CD14-positive monocyte (primary cell): ENCODE measurements at regions not wholly inside any gene's neighbourhood (a gene's known extent, or its start where the extent isn't known, plus 50 kb on each side); places are given as distances from the start of the nearest gene placed in this dataset.

Source experiments
- DNase-seq, 3 donors: peaks; one replicate each; pipeline ENCODE4 v3.0.0-alpha.2; 2011 to 2022
- H2AFZ ChIP-seq: 2 replicates; pipeline ENCODE4 v1.6.0; 2012; ENCODE audit warnings: mild to moderate bottlenecking, low read depth, low read length, inconsistent platforms; ENCODE audit not compliant: insufficient read depth, poor library complexity, severe bottlenecking
- H3K27ac ChIP-seq, 2 donors: 1 replicate in 1 of 2; 2 replicates in 1 of 2; pipeline ENCODE4 v1.5.1; 2012 to 2013; ENCODE audit warnings: low read length in 2 of 2, control low read depth in 1 of 2, inconsistent platforms in 1 of 2, low read depth in 1 of 2, mild to moderate bottlenecking in 1 of 2
- H3K27me3 ChIP-seq, 2 donors: one replicate each; pipeline versions ENCODE4 v1.6.0 to v1.6.1; 2011 to 2013; ENCODE audit warnings: low read length in 2 of 2; ENCODE audit not compliant: control insufficient read depth in 2 of 2, insufficient read depth in 2 of 2
- H3K36me3 ChIP-seq, 2 donors: replicated peaks in 1 of 2; 1 replicate in 1 of 2; 2 replicates in 1 of 2; pipeline versions ENCODE4 v1.5.1 to v1.6.1; 2012 to 2013; ENCODE audit warnings: low read length in 2 of 2, control low read depth in 1 of 2, inconsistent platforms in 1 of 2, mild to moderate bottlenecking in 1 of 2; ENCODE audit not compliant: insufficient read depth in 2 of 2, control insufficient read depth in 1 of 2
- H3K4me1 ChIP-seq, 2 donors: 1 replicate in 1 of 2; 2 replicates in 1 of 2; pipeline versions ENCODE4 v1.5.1 to v1.6.1; 2012 to 2013; ENCODE audit warnings: low read length in 2 of 2, control low read depth in 1 of 2, inconsistent platforms in 1 of 2, mild to moderate bottlenecking in 1 of 2, moderate library complexity in 1 of 2; ENCODE audit not compliant: insufficient read depth in 2 of 2, control insufficient read depth in 1 of 2
- H3K4me2 ChIP-seq: replicated peaks from 2 replicates; pipeline ENCODE3; 2012; ENCODE audit warnings: low read length, moderate library complexity, mild to moderate bottlenecking; ENCODE audit not compliant: poor library complexity, severe bottlenecking; ENCODE audit errors: extremely low read depth
- H3K4me3 ChIP-seq, 3 experiments: fragments of 200-600 bp in 1 of 3; sonication (generic) in 1 of 3; replicated peaks in 1 of 3; 1 replicate in 2 of 3; 2 replicates in 1 of 3; pipeline ENCODE4 v1.5.1; 2011 to 2013; ENCODE audit warnings: low read length in 3 of 3, mild to moderate bottlenecking in 3 of 3, control low read depth in 2 of 3, low read depth in 2 of 3, inconsistent platforms in 1 of 3, moderate library complexity in 1 of 3
- H3K79me2 ChIP-seq: 2 replicates; pipeline ENCODE4 v1.6.0; 2012; ENCODE audit warnings: mild to moderate bottlenecking, control low read depth, inconsistent platforms, low read length, moderate library complexity; ENCODE audit not compliant: insufficient read depth
- H3K9ac ChIP-seq: 2 replicates; pipeline ENCODE4 v1.6.0; 2017; ENCODE audit warnings: low read length, mild to moderate bottlenecking; ENCODE audit not compliant: insufficient read depth, poor library complexity, severe bottlenecking
- H3K9me3 ChIP-seq, 2 donors: replicated peaks in 1 of 2; 1 replicate in 1 of 2; 2 replicates in 1 of 2; pipeline versions ENCODE4 v1.5.1 to v1.6.1; 2012 to 2013; ENCODE audit warnings: low read length in 2 of 2, control low read depth in 1 of 2; ENCODE audit not compliant: control insufficient read depth in 1 of 2, insufficient read depth in 1 of 2
- H4K20me1 ChIP-seq: 2 replicates; pipeline ENCODE4 v1.6.0; 2012; ENCODE audit warnings: mild to moderate bottlenecking, low read length, control low read depth, moderate library complexity; ENCODE audit not compliant: insufficient read depth
- H3K27ac Mint-ChIP-seq, 7 donors: one replicate each; pipeline ENCODE4 v1.8.0; 2020; ENCODE audit warnings: mild to moderate bottlenecking in 7 of 7, mixed read lengths in 7 of 7, moderate library complexity in 6 of 7, inconsistent platforms in 2 of 7
- H3K27me3 Mint-ChIP-seq, 3 donors: one replicate each; pipeline ENCODE4 v1.8.0; 2021 to 2022; ENCODE audit warnings: low read depth in 3 of 3, mild to moderate bottlenecking in 3 of 3, mixed read lengths in 3 of 3, moderate library complexity in 3 of 3, inconsistent platforms in 1 of 3
- H3K36me3 Mint-ChIP-seq, 2 donors: one replicate each; pipeline ENCODE4 v1.8.0; 2020; ENCODE audit warnings: mixed read lengths in 2 of 2, inconsistent platforms in 1 of 2, mild to moderate bottlenecking in 1 of 2
- H3K4me1 Mint-ChIP-seq: one replicate; pipeline ENCODE4 v1.8.0; 2020; ENCODE audit warnings: mild to moderate bottlenecking, mixed read lengths
- H3K4me3 Mint-ChIP-seq, 2 donors: one replicate each; pipeline ENCODE4 v1.8.0; 2020; ENCODE audit warnings: mild to moderate bottlenecking in 2 of 2, mixed read lengths in 2 of 2, moderate library complexity in 1 of 2
- H3K9me3 Mint-ChIP-seq, 7 donors: one replicate each; pipeline ENCODE4 v1.8.0; 2020 to 2022; ENCODE audit warnings: mixed read lengths in 7 of 7, mild to moderate bottlenecking in 6 of 7, moderate library complexity in 6 of 7, inconsistent platforms in 2 of 7
- WGBS: methylation state at CpG from one replicate; pipeline ENCODE4 v1.1.5; 2013; ENCODE audit warnings: missing lambda C conversion rate; ENCODE audit not compliant: insufficient coverage; 5-methylcytosine and 5-hydroxymethylcytosine counted together
- intact Hi-C, 2 donors: fragments of 100-400 bp; cut with micrococcal nuclease; formaldehyde crosslinking; loops; one replicate each; pipeline versions ENCODE4 v1.15.0 to v1.15.1; 2023
- TF ChIP-seq, protein P1 (sequence below): fragments of 200-600 bp; IDR thresholded peaks from one replicate; pipeline ENCODE4 v1.8.0; 2022; ENCODE audit warnings: antibody characterized with exemption, mild to moderate bottlenecking

DNA sequence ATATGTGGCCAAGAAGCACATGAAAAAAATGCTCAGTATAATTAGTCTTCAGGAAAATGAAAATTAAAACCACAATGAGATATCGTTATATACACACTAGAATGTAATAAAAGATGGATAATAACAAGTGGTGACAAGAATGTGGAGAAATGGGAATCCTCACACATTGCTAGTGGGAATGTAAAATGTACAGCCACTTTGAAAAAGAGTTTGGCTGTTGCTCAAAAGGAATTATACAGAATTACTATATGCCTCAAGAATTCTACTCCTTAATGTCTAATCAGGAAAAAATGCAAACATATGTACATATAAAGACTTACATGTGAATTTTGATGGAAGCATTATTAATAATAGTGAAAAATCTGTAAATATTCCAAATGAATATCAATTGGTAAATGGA is 102.2 kb downstream of the SPCS3 start:
- no peaks in the 10 kb centered on the region for H3K36me3 Mint-ChIP-seq
- no peak overlapping the region for H2AFZ ChIP-seq
- DNase-seq = no peak
- no peak overlapping the region for H3K27ac ChIP-seq
- H3K27me3 ChIP-seq = no peaks in the 10 kb centered on the region
- no peaks in the 10 kb centered on the region for H3K36me3 ChIP-seq
- intact Hi-C loops = no loop called here
- no peak overlapping the region for H3K27ac Mint-ChIP-seq
- H4K20me1 ChIP-seq = no peaks in the 10 kb centered on the region
- H3K4me1 ChIP-seq = no peaks in the 10 kb centered on the region
- peaks cover 0 to 6% (median 2%) of the 10 kb centered on the region in 7 donors for H3K9me3 Mint-ChIP-seq
- H3K4me2 ChIP-seq = no peak overlapping the region
- H3K9me3 ChIP-seq = no peaks in the 10 kb centered on the region
- no peak overlapping the region for H3K4me3 Mint-ChIP-seq
- no CpG with 5 or more reads among the region's 1 CpG for WGBS
- H3K4me3 ChIP-seq = no peak overlapping the region
- H3K4me1 Mint-ChIP-seq = no peaks in the 10 kb centered on the region
- H3K27me3 Mint-ChIP-seq = no peaks in the 10 kb centered on the region
- H3K79me2 ChIP-seq = no peaks in the 10 kb centered on the region
- TF ChIP-seq, protein P1, sequence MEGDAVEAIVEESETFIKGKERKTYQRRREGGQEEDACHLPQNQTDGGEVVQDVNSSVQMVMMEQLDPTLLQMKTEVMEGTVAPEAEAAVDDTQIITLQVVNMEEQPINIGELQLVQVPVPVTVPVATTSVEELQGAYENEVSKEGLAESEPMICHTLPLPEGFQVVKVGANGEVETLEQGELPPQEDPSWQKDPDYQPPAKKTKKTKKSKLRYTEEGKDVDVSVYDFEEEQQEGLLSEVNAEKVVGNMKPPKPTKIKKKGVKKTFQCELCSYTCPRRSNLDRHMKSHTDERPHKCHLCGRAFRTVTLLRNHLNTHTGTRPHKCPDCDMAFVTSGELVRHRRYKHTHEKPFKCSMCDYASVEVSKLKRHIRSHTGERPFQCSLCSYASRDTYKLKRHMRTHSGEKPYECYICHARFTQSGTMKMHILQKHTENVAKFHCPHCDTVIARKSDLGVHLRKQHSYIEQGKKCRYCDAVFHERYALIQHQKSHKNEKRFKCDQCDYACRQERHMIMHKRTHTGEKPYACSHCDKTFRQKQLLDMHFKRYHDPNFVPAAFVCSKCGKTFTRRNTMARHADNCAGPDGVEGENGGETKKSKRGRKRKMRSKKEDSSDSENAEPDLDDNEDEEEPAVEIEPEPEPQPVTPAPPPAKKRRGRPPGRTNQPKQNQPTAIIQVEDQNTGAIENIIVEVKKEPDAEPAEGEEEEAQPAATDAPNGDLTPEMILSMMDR = no peak
- H3K9ac ChIP-seq = no peak overlapping the region

GRCh38 chr4:176422511-176422910 is 102.7 kb downstream of the SPCS3 start:
- intact Hi-C loops = no loop called here
- Mint-ChIP-seq H3K4me3 (no peak overlapping the region), H3K4me1 (no peaks in the 10 kb centered on the region), H3K9me3 (peaks cover 0 to 4% (median 1%) of the 10 kb centered on the region in 7 donors), H3K36me3 (no peaks in the 10 kb centered on the region), H3K27ac (no peak overlapping the region), H3K27me3 (no peaks in the 10 kb centered on the region)
- DNase-seq = no peak
- TF ChIP-seq, protein P1 = no peak
- 86% methylated on average over 4 of the region's 4 CpGs for WGBS
- Histone ChIP-seq H4K20me1 (no peaks in the 10 kb centered on the region), H3K4me2 (no peak overlapping the region), H3K79me2 (no peaks in the 10 kb centered on the region), H3K27me3 (no peaks in the 10 kb centered on the region), H3K9me3 (no peaks in the 10 kb centered on the region), H2AFZ (no peak overlapping the region), H3K36me3 (no peaks in the 10 kb centered on the region), H3K4me3 (no peak overlapping the region), H3K27ac (no peak overlapping the region), H3K9ac (no peak overlapping the region), H3K4me1 (no peaks in the 10 kb centered on the region)
